VCaP (cell line): ENCODE measurements at regions not wholly inside any gene's neighbourhood (a gene's known extent, or its start where the extent isn't known, plus 50 kb on each side); places are given as distances from the start of the nearest gene placed in this dataset.

Experiments
- H3K27ac ChIP-seq: fragments of 450-650 bp; 2 replicates; pipeline ENCODE4 v1.5.1; 2017
- CTCF ChIP-seq: fragments of 450-650 bp; conservative IDR thresholded peaks from 2 replicates; pipeline ENCODE4 v1.5.1; 2017; ENCODE audit warnings: mild to moderate bottlenecking, moderate library complexity

GRCh38 chr15:62464705-62465104, 299.6 kb upstream of the C2CD4B start:
- no peak for TF ChIP-seq CTCF
- H3K27ac ChIP-seq, result no peak overlapping the region

- TF ChIP-seq CTCF, result no peak
- H3K27ac ChIP-seq, result no peak overlapping the region
Measured at GRCh38 chr15:62465173-62465572, 300.1 kb upstream of the C2CD4B start.

GRCh38 chr15:62469478-62469873, 304.4 kb upstream of the C2CD4B start:
- no peak overlapping the region for H3K27ac ChIP-seq
- no peak for TF ChIP-seq CTCF

- no peak overlapping the region for H3K27ac ChIP-seq
- no peak for TF ChIP-seq CTCF
Measured at GRCh38 chr15:62469874-62470688, 305.0 kb upstream of the C2CD4B start.

GRCh38 chr15:62472616-62473299, 307.7 kb upstream of the C2CD4B start:
- H3K27ac ChIP-seq, result peak overlapping the region; percentile 64
- TF ChIP-seq CTCF, result no peak

GRCh38 chr15:62474021-62474770, 309.1 kb upstream of the C2CD4B start:
- TF ChIP-seq CTCF, result no peak
- H3K27ac ChIP-seq, result 0 out of 2 replicates have a peak overlapping the region, but pooled peaks have one; percentile 64

GRCh38 chr15:62474771-62475124, 309.7 kb upstream of the C2CD4B start:
- no peak for TF ChIP-seq CTCF
- H3K27ac ChIP-seq, result no peak overlapping the region
